ENCODE measurements at regions not wholly inside any gene's neighbourhood (a gene's known extent, or its start where the extent isn't known, plus 50 kb on each side); places are given as distances from the start of the nearest gene placed in this dataset.

DNA sequence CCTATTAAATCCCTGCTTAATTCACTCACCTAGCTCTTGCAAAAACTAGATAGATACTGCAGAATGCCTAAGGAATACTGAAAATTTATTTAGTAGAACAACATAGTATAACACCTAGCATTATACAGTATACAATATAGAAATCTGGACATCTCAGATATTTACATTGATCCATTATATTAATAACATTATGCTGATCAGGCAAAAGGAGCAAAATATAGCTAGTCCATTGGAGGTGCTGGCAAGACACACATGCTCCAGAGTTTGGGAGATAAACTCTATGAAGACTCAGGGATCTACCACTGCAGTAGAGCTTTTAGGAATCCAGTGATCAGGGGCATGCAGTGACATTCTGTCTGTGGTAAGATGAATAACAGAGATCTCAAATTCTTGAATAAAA is 357.6 kb downstream of the TBC1D4 start:
- no peak for DNase-seq

DNA sequence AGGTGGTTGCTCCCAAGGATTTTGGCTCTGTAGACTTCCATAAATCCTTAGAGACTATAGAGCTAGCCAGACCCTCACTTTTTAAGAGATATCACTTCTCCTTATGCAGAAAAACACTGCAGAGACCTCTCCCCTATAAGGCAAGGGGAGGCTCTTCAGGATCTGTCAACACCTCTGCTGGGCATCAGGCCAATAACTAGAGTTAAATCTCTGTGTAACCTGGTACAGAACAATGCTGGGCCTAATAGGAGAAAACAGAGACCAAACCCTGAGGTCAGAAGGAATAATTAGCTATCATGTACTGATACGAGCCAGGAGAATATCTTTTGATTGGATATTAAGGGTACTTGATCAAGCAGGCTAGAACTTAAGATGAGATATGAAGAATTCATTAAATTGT is 358.5 kb downstream of the TBC1D4 start:
- no peak for DNase-seq

DNA sequence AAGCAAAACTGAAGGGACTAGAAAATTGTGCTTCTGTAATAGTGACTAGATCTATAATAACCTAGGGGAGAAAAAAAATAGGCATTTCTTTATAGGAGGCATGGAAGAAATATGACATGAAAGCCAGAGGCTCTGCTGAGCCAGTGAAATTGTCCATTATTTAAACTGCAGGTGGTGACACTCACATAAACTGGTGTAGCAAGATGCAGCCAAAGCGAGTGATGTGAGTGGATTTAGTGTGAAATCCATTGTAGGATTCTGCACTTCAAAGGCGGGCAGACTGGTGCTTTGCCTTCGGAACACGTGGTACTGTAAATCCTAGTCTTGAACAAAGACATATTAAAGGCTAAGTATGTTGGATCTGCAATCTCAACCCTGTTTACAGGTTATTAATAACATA is 361.9 kb downstream of the TBC1D4 start:
- no peak for DNase-seq

DNA sequence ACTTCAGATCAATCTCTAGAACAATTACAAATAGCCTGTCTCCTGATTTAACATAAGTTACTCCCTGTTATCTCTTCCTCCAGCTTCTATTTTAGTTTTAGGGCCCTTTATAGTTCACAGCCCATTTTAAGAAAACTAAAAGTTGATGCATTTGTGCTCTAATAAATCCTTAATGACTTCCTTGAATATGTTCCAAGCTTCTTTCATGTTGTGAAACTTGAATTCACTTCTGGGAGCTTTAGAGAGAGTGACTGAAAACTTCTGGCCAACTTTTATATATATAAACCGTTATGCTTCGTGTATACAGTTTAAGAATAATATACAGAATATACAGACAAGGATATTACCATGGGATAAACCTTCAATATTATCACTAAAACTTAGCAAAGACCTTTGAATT is 366.8 kb downstream of the TBC1D4 start:
- DNase-seq: no peak

DNA sequence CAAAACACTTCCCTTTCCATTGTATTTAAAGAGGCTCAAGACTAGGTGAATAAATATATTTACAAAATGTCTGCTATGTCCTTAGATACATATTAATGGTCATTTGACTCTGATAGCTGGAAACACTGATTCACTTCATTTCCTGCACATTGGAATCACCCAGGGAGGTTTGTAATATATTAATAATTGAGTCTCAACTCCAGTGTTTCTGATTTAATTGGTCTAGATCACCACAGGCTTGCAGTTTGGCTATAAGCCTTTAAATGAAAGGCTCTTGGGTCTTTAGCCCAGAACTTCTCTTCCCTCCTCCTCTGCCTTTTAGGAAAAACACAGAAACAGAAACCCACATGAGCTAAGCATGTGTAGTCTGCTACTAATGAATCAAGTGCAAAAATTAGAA is 378.0 kb downstream of the TBC1D4 start:
- no peak for DNase-seq

DNA sequence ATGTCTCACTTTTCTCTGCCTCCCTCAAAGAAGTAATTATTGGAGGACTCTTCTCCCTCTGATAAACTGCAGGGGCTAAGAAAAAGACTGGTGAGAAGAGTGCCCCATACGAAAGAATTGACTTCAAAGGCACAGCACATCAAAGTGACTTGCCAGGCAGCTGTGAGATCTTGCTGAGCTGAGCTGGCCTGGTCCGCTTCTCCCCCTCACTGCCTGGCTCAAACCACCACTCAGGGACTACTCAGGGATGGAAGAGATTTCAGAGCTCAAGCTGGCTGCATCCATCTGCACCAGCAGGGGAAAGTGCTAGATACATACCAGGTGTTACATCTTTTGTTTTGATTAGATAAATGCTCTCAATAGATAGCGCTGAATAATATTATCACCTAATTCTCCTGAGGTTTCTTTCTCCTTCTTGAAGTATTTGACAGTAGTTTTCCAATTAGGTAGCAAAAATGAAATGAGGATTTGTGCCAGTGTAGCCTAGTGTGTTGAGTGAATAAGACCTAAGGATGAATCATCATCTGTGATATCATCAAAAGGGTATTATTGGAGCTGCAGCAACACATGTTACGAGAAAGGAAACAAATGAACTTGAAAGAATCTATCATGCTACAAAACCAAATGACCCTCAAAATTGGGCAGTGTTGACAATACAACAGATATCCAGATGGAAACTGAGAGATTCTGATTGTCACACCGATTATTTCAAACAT is 379.8 kb downstream of the TBC1D4 start:
- DNase-seq: peak; percentile 28 to 58

DNA sequence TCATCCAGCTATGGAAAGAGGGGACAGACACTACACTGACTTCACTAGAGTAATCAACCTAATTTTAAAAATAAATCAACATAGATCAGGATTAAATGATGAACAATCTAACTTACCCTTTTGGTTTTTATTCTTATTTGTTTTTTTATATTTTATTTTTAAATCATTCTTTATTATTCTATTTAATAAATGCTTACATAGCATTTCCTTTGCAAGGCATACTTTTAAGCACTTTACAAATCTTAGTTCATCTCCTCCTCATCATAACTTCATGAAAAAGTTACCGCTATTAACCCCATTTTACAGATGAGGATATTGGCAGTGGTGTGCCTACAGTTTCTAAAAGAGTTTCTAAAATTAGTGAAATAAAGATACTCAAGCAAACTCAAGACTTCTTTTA is 380.6 kb downstream of the TBC1D4 start:
- no peak for DNase-seq

DNA sequence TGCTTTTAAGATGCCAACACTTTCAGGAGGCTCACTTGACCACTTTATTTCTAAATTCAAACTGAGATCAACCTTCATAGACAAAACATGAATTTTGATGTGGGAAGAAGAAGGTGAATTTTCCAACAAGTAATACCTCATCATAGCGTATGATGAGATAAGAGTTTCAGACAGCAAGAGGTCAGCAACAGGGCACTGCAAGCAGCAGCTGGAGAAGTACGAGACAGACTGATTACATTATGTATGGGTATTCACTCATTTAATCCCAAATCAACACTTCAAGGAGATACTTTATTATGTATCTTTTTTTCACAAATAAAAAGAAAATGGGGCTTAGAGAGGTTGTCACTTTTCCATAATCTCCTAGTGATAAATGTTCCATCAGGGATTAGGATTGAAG is 389.8 kb downstream of the TBC1D4 start:
- no peak for DNase-seq

DNA sequence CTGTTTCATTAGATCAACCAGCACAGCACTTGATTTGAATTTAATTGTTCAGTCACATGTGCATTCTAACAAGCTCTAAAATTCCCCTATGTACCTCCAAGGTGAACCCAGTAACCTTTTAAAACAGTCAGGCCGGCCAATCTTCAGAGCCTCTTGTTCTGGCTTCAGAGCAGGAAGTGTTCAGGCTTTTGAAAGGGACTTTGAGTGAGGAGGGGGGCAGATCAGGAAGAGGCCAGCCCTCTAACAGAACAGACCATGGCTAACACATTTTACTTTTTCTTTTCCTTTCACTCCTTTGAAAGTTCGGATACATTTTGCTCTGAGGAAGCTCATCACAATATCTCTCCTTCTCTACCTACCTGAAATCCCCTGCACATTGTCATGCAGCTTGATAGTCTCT is 390.3 kb downstream of the TBC1D4 start:
- no peak for DNase-seq

DNA sequence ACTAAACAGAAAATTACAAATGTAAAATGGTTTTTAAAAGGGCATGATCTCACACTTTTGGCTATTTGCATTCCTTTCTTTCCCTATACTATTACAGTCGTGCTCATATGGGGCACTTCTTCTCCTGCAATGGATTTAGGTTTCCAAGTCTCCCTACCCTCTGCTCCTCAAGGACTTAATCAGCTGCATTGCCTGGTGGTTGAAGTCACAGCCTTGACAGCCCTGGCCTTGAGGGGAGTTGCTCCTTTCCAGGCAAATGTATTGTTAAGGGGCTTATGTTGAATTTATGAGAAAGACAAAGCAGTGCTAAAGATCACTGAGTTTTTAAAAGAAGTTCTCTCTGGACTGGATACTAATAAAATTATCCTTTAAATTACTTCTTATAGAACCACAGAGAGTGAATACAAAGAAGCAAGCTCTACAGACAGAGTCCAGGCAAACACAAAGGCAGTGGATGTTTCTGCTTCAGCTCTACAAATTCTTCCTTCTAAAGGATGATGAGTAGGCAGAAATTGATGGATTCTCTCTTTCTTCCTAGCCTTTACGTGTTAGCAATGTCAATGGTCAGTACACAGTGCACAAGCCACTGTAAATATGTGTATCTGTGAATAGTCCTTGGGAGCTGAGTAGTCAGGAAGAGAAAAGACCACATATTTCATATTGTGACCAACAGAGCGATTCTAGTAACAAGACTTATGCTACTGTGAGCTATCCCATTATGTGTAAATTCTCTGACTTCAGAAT is 390.9 kb downstream of the TBC1D4 start:
- DNase-seq: no peak

DNA sequence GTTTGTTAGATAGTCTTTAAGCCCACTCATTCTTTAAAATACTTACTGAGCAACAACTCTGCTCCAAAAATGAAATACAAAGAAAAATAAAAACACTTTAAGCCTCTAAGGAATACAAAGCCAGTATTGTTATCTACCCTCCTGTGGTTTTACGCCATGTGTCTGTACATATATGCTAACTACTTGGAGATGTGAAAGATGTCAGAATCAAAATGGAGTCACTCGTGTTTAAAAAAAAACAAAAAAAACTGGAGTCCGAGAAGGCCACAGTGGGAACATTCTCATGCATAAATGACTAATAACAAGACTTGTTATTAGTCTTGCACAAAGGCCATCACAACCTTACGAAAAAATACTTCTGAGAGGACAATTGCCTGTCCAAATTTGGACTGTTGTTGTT is 393.1 kb downstream of the TBC1D4 start:
- DNase-seq: no peak

DNA sequence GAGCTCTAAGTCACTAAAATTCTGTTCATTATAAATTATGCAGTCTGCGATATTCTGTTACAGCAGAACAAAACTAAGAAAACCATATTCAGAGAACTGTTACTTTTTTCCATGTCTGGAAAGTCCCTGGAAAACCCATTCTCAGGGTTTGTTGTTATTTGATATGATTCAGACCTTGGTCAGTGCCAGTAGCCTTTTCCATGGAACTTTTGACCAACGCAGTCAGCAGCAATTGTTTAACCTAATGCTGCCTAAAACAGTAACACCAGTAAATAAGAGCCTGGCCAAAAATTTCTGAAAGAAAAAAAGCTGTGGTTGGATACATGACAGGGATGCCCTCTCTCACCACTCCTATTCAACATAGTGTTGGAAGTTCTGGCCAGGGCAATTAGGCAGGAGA is 402.7 kb downstream of the TBC1D4 start:
- no peak for DNase-seq

DNA sequence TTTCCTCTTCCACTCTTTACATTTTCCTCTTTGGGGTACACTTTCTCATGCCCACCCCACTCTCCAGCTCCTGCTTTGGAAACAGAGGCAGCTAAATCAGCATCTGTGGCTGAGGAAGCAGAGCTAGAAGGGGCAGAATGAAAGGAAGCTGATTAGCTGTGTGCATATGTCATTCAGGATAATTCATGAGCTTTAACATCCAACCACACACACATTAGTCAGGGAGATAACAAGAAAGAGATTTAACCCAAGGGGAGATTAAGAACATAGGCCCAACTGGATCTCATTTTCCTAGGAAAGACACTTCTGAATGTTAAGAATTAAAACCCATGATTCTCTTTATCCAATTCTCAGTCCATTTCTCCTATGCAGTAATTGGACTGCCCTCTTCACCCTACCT is 405.5 kb downstream of the TBC1D4 start:
- peak in 1 of 2 experiments; percentile 22 for DNase-seq

DNA sequence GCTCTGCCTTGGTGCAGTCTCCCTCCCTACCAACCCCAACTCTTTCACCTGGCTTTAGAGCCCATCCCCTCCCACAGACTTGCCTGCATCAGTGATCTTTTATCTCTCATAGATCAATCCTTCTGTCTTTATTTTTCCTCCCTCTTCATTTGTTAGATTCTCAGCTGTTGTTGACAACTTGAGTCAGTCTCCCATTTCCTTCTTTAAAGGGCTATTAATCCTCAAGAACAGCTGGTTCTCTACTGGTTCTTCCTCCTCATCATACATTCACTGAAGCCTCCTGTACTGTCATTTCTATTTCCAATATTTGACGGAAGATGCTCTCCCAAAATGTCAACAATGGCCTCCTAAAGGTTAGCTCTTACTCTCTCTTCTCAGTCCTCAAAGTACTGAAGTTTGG is 408.2 kb downstream of the TBC1D4 start:
- DNase-seq: peak; percentile 16 to 71

DNA sequence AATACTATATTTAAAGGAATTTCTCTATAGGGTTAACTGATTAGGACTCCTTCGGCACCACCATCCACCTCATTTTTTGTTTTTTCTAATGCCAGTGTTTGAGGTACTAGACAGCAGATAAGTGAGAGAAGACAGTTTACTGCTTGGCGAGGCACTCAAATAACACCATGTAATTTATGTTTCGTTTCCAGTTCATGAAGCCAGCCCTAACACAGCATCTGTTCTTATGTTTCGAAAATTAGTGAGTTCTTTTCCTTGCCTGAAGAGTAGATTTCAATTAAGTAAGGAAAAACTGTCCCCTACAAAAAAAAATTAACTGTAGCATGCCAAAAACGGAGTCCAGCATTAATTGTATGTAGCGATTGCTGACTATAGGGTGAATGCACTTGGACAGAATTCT is 409.1 kb downstream of the TBC1D4 start:
- DNase-seq: no peak

DNA sequence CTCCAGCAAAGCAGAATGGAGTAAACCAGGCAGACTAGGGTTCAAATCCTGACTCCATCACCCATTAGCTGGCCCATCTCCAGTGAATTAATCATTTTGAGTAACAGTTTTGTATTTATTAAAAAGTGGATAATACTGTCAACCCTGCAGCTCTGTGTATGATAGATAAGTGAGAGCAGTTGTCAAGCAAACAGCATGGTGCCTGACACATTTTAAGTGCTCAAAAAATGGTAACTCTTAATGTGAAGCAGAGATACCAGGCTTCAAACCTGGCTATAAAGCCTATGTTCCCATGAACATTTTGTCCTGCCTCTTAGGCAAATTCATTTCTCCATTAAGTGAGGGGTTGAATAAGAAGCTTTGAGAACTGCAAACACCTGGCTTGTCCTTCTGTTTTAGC is 409.6 kb downstream of the TBC1D4 start:
- DNase-seq: peak in 1 of 2 experiments; percentile 52

DNA sequence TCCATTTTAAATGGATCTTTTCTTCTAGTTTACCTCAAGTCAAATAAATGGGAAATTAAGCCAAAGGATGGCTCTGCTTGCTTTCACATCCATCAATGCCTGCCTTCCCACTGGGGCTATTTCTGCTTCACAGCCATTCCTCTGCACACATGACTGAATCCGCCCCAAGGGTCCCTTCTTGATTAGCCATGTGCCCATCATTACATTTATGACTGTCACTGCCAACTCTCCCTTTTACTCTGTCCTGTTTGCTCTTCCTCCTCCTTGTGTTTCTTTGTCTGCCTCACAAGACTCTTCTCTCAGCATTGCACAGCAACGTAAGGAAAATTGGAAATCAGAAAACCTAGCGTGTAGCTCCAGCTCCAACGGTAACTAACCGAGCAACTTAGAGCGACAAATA is 410.2 kb downstream of the TBC1D4 start:
- DNase-seq: no peak

DNA sequence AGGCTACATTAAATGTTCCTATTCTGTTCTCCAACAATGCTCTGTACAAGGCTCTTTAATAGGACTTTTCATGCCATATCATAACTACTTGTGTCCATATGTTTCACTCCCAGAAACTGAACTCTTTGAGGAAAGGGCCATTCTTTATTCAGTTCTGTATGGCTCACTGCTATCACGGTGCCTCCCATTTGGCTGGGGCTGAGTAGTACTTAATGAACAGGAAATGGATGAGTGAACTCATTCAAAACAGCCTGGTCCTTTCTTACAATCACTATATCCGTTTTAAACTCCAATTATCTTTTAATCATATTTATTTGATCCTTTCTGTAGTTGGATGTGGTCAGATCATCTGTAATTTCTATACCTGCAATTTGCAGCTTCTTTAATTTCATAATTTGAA is 410.6 kb downstream of the TBC1D4 start:
- no peak for DNase-seq

DNA sequence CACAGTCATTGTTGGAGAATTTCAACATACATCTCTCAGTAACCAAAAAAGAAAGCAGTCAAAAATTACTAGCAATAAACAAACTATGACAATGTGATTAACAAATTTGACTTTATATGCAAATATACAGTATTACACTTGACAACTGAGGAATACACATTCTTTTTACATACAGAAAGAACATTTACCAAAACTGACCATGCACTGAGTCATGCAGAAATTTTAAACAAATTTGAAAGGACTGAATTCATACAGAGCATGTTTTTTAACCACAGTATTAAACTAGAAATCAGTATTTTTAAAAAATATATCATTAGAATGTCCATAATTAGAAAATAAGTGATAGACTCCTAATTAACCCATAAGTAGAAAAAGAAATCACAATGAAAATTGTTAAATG is 420.1 kb downstream of the TBC1D4 start:
- no peak for DNase-seq

DNA sequence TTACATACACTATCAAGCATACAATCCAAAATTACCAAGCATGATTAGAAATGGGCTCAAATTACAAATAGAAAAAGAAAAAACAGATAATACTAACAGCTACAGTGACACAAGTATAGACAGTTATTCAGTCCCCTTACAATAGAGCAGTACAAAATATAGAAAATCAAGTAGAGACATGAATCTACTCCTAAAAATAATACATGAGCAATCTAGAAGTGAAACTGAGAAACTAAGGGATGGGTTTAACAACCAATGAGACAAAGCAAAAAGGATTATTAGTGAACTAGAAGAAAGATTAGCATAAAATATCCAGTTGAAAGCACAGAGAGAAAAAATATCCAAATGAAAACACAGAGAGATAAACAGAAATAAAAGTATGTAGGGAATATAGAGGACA is 426.7 kb downstream of the TBC1D4 start:
- DNase-seq: no peak

DNA sequence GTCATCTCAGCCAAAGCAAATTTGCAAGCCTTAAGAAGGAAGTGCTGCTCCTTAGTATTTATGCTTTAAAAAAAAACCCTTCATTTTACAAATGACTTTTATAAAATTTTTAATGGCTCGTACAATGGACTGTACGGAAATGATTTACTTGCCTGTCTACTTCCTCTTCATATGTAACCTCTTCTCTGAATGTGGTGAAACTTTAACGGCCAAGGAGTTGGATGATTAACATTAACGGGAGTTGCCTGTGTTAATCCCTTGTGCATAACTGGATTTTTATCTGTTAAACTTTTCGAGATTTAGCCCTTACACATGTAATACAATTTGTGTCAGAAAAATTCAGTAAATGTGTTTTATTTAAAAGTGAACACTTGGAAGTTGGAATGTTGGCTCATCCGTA is 429.4 kb downstream of the TBC1D4 start:
- DNase-seq: no peak

DNA sequence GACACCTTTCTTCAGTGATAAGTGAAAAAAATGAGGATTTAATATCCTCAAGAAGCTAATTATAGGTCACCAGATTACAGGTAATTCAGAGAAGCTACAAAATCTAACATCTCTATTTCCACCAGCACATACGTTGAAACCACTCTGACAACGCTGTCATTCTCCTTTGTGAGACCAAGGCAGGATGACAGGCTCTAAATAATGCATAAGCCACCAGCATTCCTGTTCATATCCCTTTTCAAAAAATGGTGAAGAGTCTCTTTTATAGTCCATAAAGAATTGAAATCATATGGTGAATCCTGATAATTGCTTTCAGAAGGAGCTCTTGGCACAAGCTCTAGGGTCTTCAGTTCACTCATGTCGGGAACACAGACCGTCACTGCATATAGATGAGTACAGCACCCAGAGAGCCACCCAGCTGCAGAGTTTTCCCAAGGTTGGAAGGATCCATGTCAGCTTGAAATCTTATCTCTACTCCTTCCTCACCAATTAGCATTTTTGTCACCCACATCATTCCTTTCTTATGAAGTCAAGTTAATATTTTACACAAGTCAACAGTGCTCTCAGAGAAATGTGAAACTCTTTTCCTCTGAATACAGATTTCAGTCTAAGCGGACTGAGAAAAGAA is 431.4 kb downstream of the TBC1D4 start:
- DNase-seq: no peak

DNA sequence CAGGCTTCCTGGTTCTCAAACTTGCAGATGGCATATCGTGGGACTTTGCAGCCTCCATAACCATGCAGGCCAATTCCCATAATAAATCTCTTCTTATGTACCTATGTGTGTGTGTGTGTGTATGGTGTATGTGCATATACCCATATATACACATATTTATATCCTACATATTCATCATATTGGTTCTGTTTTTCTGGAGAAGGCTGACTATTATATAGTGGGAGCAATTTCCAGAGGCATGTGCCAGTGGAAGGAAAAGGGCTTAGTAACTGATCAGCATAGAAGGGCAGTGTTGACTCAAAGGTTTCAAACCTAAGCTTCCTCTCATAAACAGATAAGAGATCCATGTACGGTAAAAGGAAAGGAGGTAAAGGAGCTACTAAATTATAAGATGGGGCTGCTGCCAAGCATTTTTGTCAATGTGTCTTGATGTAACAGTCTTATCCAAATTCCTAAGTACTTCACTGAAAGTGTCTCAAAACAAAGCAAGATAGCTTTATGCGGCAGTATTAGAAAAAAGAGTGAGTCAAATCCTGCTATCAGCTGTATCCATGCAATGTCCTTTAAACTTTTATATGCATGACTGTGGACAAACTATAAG is 432.1 kb downstream of the TBC1D4 start:
- DNase-seq: no peak

DNA sequence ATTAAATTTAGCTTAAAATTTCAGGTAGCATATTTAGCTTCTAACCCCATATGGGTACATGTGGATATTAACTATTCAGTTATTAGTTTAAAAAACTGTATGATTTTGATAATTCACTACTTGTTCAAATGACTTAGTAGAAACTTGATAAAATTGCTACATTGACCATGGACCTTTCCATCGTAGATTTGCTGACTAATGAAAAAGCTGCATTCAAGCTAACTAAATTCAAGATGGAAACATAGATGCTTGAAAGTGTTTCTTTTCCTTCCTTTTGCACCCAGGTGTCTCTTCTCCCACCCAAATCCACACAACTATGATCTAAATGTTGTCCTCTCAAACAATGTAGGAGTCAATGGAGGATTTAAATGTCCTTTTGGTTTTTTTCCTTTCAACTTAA is 439.2 kb downstream of the TBC1D4 start:
- DNase-seq: no peak
